Activated CD8-positive, alpha-beta T cell treated with anti-CD3 and anti-CD28 coated beads, Interleukin-2, amount 10 ng/mL, durations not matched to agents 7 days and 5 days (primary cell): ENCODE measurements at regions not wholly inside any gene's neighbourhood (a gene's known extent, or its start where the extent isn't known, plus 50 kb on each side); places are given as distances from the start of the nearest gene placed in this dataset.

ENCODE experiments used
- ATAC-seq: fragments of 150-1000 bp; cut with Tn5 transposase; one replicate; pipeline ENCODE4 v1.10.0; 2021; ENCODE audit warnings: moderate library complexity
- CTCF ChIA-PET: fragments of 350-600 bp; sonication (Branson Sonifier 250); formaldehyde crosslinking; loops from one replicate; lab custom pipeline; 2021; ENCODE audit warnings: antibody characterized with exemption; lab: Charles Lee
- POLR2A ChIA-PET: fragments of 350-600 bp; sonication (Branson Sonifier 250); formaldehyde crosslinking; loops from one replicate; lab custom pipeline; 2021; ENCODE audit warnings: antibody characterized with exemption; lab: Charles Lee
- DNase-seq: peaks from one replicate; pipeline ENCODE4 v3.0.0-alpha.2; 2020
- H3K27ac Mint-ChIP-seq: one replicate; pipeline ENCODE4 v1.8.0; 2021; ENCODE audit warnings: mild to moderate bottlenecking, mixed read lengths
- H3K27me3 Mint-ChIP-seq: one replicate; pipeline ENCODE4 v1.8.0; 2021; ENCODE audit warnings: low read depth, mixed read lengths
- H3K36me3 Mint-ChIP-seq: one replicate; pipeline ENCODE4 v1.8.0; 2021; ENCODE audit warnings: low read depth, mixed read lengths
- H3K4me1 Mint-ChIP-seq: one replicate; pipeline ENCODE4 v1.8.0; 2021; ENCODE audit warnings: low read depth, mixed read lengths
- H3K4me3 Mint-ChIP-seq: one replicate; pipeline ENCODE4 v1.8.0; 2021; ENCODE audit warnings: mild to moderate bottlenecking, mixed read lengths
- H3K9me3 Mint-ChIP-seq: one replicate; pipeline ENCODE4 v1.8.0; 2022; ENCODE audit warnings: mixed read lengths; ENCODE audit not compliant: insufficient read depth

- ATAC-seq, result no peak
- H3K4me3 Mint-ChIP-seq, result no peak overlapping the region
- H3K27me3 Mint-ChIP-seq, result peaks cover 8% of the 10 kb centered on the region
- CTCF ChIA-PET, result interaction anchor here (0.8 kb wide), 1 partner anchor 34 kb away, joined by 3 read pairs; no protein-coding TSS in a partner anchor
- peak; percentile 4 for DNase-seq
- H3K36me3 Mint-ChIP-seq, result no peaks in the 10 kb centered on the region
- POLR2A ChIA-PET, result no interaction called here
- H3K4me1 Mint-ChIP-seq, result no peaks in the 10 kb centered on the region
- no peak overlapping the region for H3K27ac Mint-ChIP-seq
- H3K9me3 Mint-ChIP-seq, result no peaks in the 10 kb centered on the region
Measured at GRCh38 chr1:47617381-47618221, 179.8 kb downstream of the FOXD2 start.

GRCh38 chr1:47618222-47618720 lies 180.4 kb downstream of the FOXD2 start:
- ATAC-seq, result no peak
- Mint-ChIP-seq H3K27ac (no peak overlapping the region), H3K4me3 (no peak overlapping the region), H3K36me3 (no peaks in the 10 kb centered on the region), H3K27me3 (peaks cover 5% of the 10 kb centered on the region), H3K9me3 (no peaks in the 10 kb centered on the region), H3K4me1 (no peaks in the 10 kb centered on the region)
- peak; percentile 7 for DNase-seq
- POLR2A ChIA-PET, result no interaction called here
- CTCF ChIA-PET, result interaction anchor here (0.8 to 1.0 kb wide), 3 partner anchors 35 to 181 kb away, joined by 3 to 4 read pairs (median 3); partner anchors contain the start of gene FOXD2

- H3K27me3 Mint-ChIP-seq, result peaks cover 5% of the 10 kb centered on the region
- H3K9me3 Mint-ChIP-seq, result no peaks in the 10 kb centered on the region
- CTCF ChIA-PET, result interaction anchor here (0.8 to 1.0 kb wide), 3 partner anchors 35 to 181 kb away, joined by 3 to 4 read pairs (median 3); partner anchors contain the start of gene FOXD2
- DNase-seq (peak; percentile 2), ATAC-seq (no peak)
- H3K4me3 Mint-ChIP-seq, result no peak overlapping the region
- POLR2A ChIA-PET, result no interaction called here
- H3K36me3 Mint-ChIP-seq, result no peaks in the 10 kb centered on the region
- no peak overlapping the region for H3K27ac Mint-ChIP-seq
- no peaks in the 10 kb centered on the region for H3K4me1 Mint-ChIP-seq
Measured at GRCh38 chr1:47618830-47619229, 181.0 kb downstream of the FOXD2 start.

GRCh38 chr1:47621483-47621882 lies 183.6 kb downstream of the FOXD2 start:
- Mint-ChIP-seq H3K27ac (no peak overlapping the region), H3K4me3 (no peak overlapping the region), H3K4me1 (no peaks in the 10 kb centered on the region), H3K27me3 (peaks cover 3% of the 10 kb centered on the region), H3K36me3 (no peaks in the 10 kb centered on the region), H3K9me3 (no peaks in the 10 kb centered on the region)
- peak; percentile 7 for DNase-seq
- POLR2A ChIA-PET, result no interaction called here
- CTCF ChIA-PET, result no interaction called here
- ATAC-seq, result no peak

GRCh38 chr1:47621977-47622376 lies 184.1 kb downstream of the FOXD2 start:
- Mint-ChIP-seq H3K4me1 (no peaks in the 10 kb centered on the region), H3K27me3 (peaks cover 3% of the 10 kb centered on the region), H3K27ac (no peak overlapping the region), H3K4me3 (no peak overlapping the region), H3K36me3 (no peaks in the 10 kb centered on the region), H3K9me3 (no peaks in the 10 kb centered on the region)
- ChIA-PET POLR2A (no interaction called here), CTCF (no interaction called here)
- ATAC-seq (no peak), DNase-seq (no peak)

GRCh38 chr1:47622776-47623556 lies 185.1 kb downstream of the FOXD2 start:
- no peak for DNase-seq
- ChIA-PET POLR2A (no interaction called here), CTCF (no interaction called here)
- H3K4me3 Mint-ChIP-seq, result no peak overlapping the region
- H3K36me3 Mint-ChIP-seq, result no peaks in the 10 kb centered on the region
- H3K27me3 Mint-ChIP-seq, result peaks cover 3% of the 10 kb centered on the region
- H3K27ac Mint-ChIP-seq, result no peak overlapping the region
- H3K4me1 Mint-ChIP-seq, result no peaks in the 10 kb centered on the region
- no peak for ATAC-seq
- H3K9me3 Mint-ChIP-seq, result no peaks in the 10 kb centered on the region

- Mint-ChIP-seq H3K27me3 (peaks cover 3% of the 10 kb centered on the region), H3K4me3 (no peak overlapping the region), H3K4me1 (no peaks in the 10 kb centered on the region), H3K36me3 (no peaks in the 10 kb centered on the region), H3K9me3 (no peaks in the 10 kb centered on the region), H3K27ac (no peak overlapping the region)
- ChIA-PET CTCF (no interaction called here), POLR2A (no interaction called here)
- ATAC-seq (no peak), DNase-seq (peak; percentile 4)
Measured at GRCh38 chr1:47623557-47623940, 185.7 kb downstream of the FOXD2 start.

GRCh38 chr1:47624531-47624930 lies 186.7 kb downstream of the FOXD2 start:
- peak; percentile 22 for DNase-seq
- ChIA-PET POLR2A (no interaction called here), CTCF (interaction anchor here (1.3 kb wide), 1 partner anchor 187 kb away, joined by 3 read pairs; the partner anchor contains the start of gene FOXD2)

GRCh38 chr1:47627016-47627415 lies 189.2 kb downstream of the FOXD2 start:
- POLR2A ChIA-PET, result no interaction called here
- no peaks in the 10 kb centered on the region for H3K36me3 Mint-ChIP-seq
- H3K9me3 Mint-ChIP-seq, result no peaks in the 10 kb centered on the region
- H3K4me1 Mint-ChIP-seq, result no peaks in the 10 kb centered on the region
- no peak overlapping the region for H3K27ac Mint-ChIP-seq
- no peak for DNase-seq
- no peak for ATAC-seq
- H3K27me3 Mint-ChIP-seq, result peaks cover 3% of the 10 kb centered on the region
- H3K4me3 Mint-ChIP-seq, result no peak overlapping the region
- CTCF ChIA-PET, result no interaction called here

More at GRCh38 chr1:47624531-47624930, 186.7 kb downstream of the FOXD2 start:
- Mint-ChIP-seq H3K4me1 (no peaks in the 10 kb centered on the region), H3K9me3 (no peaks in the 10 kb centered on the region), H3K27me3 (peaks cover 3% of the 10 kb centered on the region), H3K27ac (no peak overlapping the region), H3K4me3 (no peak overlapping the region), H3K36me3 (no peaks in the 10 kb centered on the region)
- no peak for ATAC-seq

- H3K36me3 Mint-ChIP-seq, result no peaks in the 10 kb centered on the region
- no peaks in the 10 kb centered on the region for H3K4me1 Mint-ChIP-seq
- no peaks in the 10 kb centered on the region for H3K9me3 Mint-ChIP-seq
- H3K27ac Mint-ChIP-seq, result no peak overlapping the region
- ATAC-seq, result no peak
- no peak for DNase-seq
- ChIA-PET CTCF (no interaction called here), POLR2A (no interaction called here)
- H3K27me3 Mint-ChIP-seq, result peaks cover 3% of the 10 kb centered on the region
- no peak overlapping the region for H3K4me3 Mint-ChIP-seq
Measured at GRCh38 chr1:47627471-47628370, 189.9 kb downstream of the FOXD2 start.

- ChIA-PET POLR2A (no interaction called here), CTCF (no interaction called here)
- H3K4me1 Mint-ChIP-seq, result no peaks in the 10 kb centered on the region
- DNase-seq, result no peak
- H3K27ac Mint-ChIP-seq, result no peak overlapping the region
- H3K4me3 Mint-ChIP-seq, result no peak overlapping the region
- H3K27me3 Mint-ChIP-seq, result peaks cover 3% of the 10 kb centered on the region
- H3K36me3 Mint-ChIP-seq, result no peaks in the 10 kb centered on the region
- no peak for ATAC-seq
- no peaks in the 10 kb centered on the region for H3K9me3 Mint-ChIP-seq
Measured at GRCh38 chr1:47629201-47629600, 191.4 kb downstream of the FOXD2 start.
